HCT116 (cell line): ENCODE measurements at regions not wholly inside any gene's neighbourhood (a gene's known extent, or its start where the extent isn't known, plus 50 kb on each side); places are given as distances from the start of the nearest gene placed in this dataset.

Experiments
- ATAC-seq: fragments of 200-7000 bp; cut with Tn5 transposase; 2 replicates; pipeline ENCODE4 v1.9.1; 2020; ENCODE audit warnings: mild to moderate bottlenecking, moderate library complexity
- BruUV-seq: library from RNA; stranded (reverse); fragments of 400-500 nt; replicated peaks from 2 replicates; lab custom pipeline; 2021; lab: Mats Ljungman, UMichigan
- CTCF ChIA-PET: fragments of 300-600 bp; sonication (Branson Sonifier 250); formaldehyde crosslinking; loops from one replicate; lab custom pipeline; 2021; ENCODE audit warnings: antibody characterized with exemption; lab: Charles Lee
- POLR2A ChIA-PET: fragments of 300-600, 350-600 bp; sonication (Branson Sonifier 250); formaldehyde crosslinking; loops from one replicate; lab custom pipeline; 2021; ENCODE audit warnings: antibody characterized with exemption; lab: Charles Lee
- RAD21 ChIA-PET, 2 experiments: fragments of 300-600 bp; sonication (Branson Sonifier 250); formaldehyde crosslinking; loops; one replicate each; lab custom pipeline; 2023; ENCODE audit warnings: low total read pairs in 2 of 2; ENCODE audit not compliant: uncharacterized antibody in 2 of 2, unreplicated experiment in 2 of 2, low non-redundant PET in 1 of 2; lab: Charles Lee
- DNase-seq: peaks from one replicate; pipeline ENCODE4 v3.0.0-alpha.2; 2010; ENCODE audit warnings: low read depth, low spot score
- H2AFZ ChIP-seq: fragments of 200-600 bp; shearing (Covaris generic), sonication (generic); 2 replicates; pipeline ENCODE4 v1.6.1; 2017; ENCODE audit warnings: low read depth, mixed run types, mixed read lengths, antibody characterized with exemption, low read length; ENCODE audit not compliant: poor library complexity, severe bottlenecking
- H3K27ac ChIP-seq: 2 replicates; pipeline ENCODE4 v1.5.1; 2012; ENCODE audit warnings: low read depth, low read length
- H3K27me3 ChIP-seq: fragments of 200-600 bp; sonication (generic); 2 replicates; pipeline ENCODE4 v1.6.1; 2016; ENCODE audit warnings: mixed run types, low read length, mixed read lengths; ENCODE audit not compliant: insufficient read depth
- H3K36me3 ChIP-seq, 2 experiments: fragments of 200-500 bp in 1 of 2; fragments of 200-600 bp in 1 of 2; sonication (Bioruptor generic) in 1 of 2; sonication (generic) in 1 of 2; 2 replicates each; pipeline versions ENCODE4 v1.5.1 to v1.6.1; 2014 to 2016; ENCODE audit warnings: low read length in 2 of 2, inconsistent platforms in 1 of 2, mixed read lengths in 1 of 2, mixed run types in 1 of 2; ENCODE audit not compliant: insufficient read depth in 2 of 2, control insufficient read depth in 1 of 2
- H3K4me1 ChIP-seq, 2 experiments: fragments of 200-600 bp in 1 of 2; sonication (generic) in 1 of 2; 2 replicates each; pipeline versions ENCODE4 v1.5.1 to v1.6.1; 2012 to 2017; ENCODE audit warnings: low read length in 2 of 2, inconsistent platforms in 1 of 2, mild to moderate bottlenecking in 1 of 2, mixed read lengths in 1 of 2, mixed run types in 1 of 2, moderate library complexity in 1 of 2; ENCODE audit not compliant: insufficient read depth in 2 of 2, control insufficient read depth in 1 of 2
- H3K4me2 ChIP-seq: fragments of 200-600 bp; sonication (generic); 2 replicates; pipeline ENCODE4 v1.6.1; 2017; ENCODE audit warnings: mixed run types, low read length, mixed read lengths
- H3K4me3 ChIP-seq, 2 experiments: fragments of 200-600 bp in 1 of 2; sonication (generic) in 1 of 2; replicated peaks in 1 of 2; 2 replicates each; pipeline ENCODE4 v1.5.1; 2011 to 2016; ENCODE audit warnings: low read length in 2 of 2, control low read depth in 1 of 2, low read depth in 1 of 2, mild to moderate bottlenecking in 1 of 2, mixed read lengths in 1 of 2, mixed run types in 1 of 2
- H3K79me2 ChIP-seq: fragments of 200-600 bp; sonication (generic); 2 replicates; pipeline ENCODE4 v1.6.1; 2017; ENCODE audit warnings: mild to moderate bottlenecking, mixed run types, low read length, moderate library complexity, mixed read lengths; ENCODE audit not compliant: insufficient read depth
- H3K9ac ChIP-seq: fragments of 200-600 bp; sonication (generic); 2 replicates; pipeline ENCODE4 v1.6.1; 2016; ENCODE audit warnings: low read length, mixed read lengths
- H3K9me2 ChIP-seq: fragments of 200-600 bp; sonication (generic), shearing (Covaris generic); 2 replicates; pipeline ENCODE4 v1.6.1; 2017; ENCODE audit warnings: mixed run types, mild to moderate bottlenecking, moderate library complexity; ENCODE audit not compliant: insufficient read depth
- H3K9me3 ChIP-seq, 2 experiments: fragments of 200-500 bp in 1 of 2; fragments of 200-600 bp in 1 of 2; sonication (Bioruptor generic) in 1 of 2; sonication (generic) in 1 of 2; 2 replicates each; pipeline ENCODE4 v1.6.1; 2014 to 2017; ENCODE audit warnings: low read length in 2 of 2, mixed read lengths in 2 of 2, inconsistent platforms in 1 of 2, low read depth in 1 of 2, mild to moderate bottlenecking in 1 of 2, mixed run types in 1 of 2, moderate library complexity in 1 of 2; ENCODE audit not compliant: control insufficient read depth in 1 of 2, insufficient read depth in 1 of 2
- H4K20me1 ChIP-seq: fragments of 200-600 bp; sonication (generic), shearing (Covaris generic); 2 replicates; pipeline ENCODE4 v1.6.1; 2017; ENCODE audit warnings: mixed run types, mild to moderate bottlenecking, moderate library complexity; ENCODE audit not compliant: insufficient read depth
- CBX3 ChIP-seq: IDR thresholded peaks from 2 replicates; pipeline ENCODE4 v1.6.1; 2012; ENCODE audit warnings: low read depth
- CEBPB ChIP-seq: IDR thresholded peaks from 2 replicates; pipeline ENCODE4 v1.6.1; 2012; ENCODE audit warnings: low read depth
- EGR1 ChIP-seq: IDR thresholded peaks from 2 replicates; pipeline ENCODE4 v1.6.1; 2012; ENCODE audit warnings: low read depth
- EZH2 ChIP-seq: fragments of 200-600 bp; sonication (generic); IDR thresholded peaks from 2 replicates; pipeline ENCODE4 v1.6.1; 2017; ENCODE audit warnings: antibody characterized with exemption, mixed run types
- EZH2phosphoT487 ChIP-seq: fragments of 200-600 bp; IDR thresholded peaks from 2 replicates; pipeline ENCODE4 v1.6.1; 2018; ENCODE audit warnings: antibody characterized with exemption, borderline replicate concordance
- FOSL1 ChIP-seq: IDR thresholded peaks from 2 replicates; pipeline ENCODE4 v1.6.1; 2012; ENCODE audit warnings: low read depth
- JUND ChIP-seq: IDR thresholded peaks from 2 replicates; pipeline ENCODE4 v1.6.1; 2012
- POLR2A ChIP-seq: IDR thresholded peaks from 2 replicates; pipeline ENCODE4 v1.7.0; 2011; ENCODE audit warnings: borderline replicate concordance; ENCODE audit not compliant: insufficient read depth, insufficient read length; ENCODE audit errors: extremely low read depth
- RAD21 ChIP-seq: IDR thresholded peaks from 2 replicates; pipeline ENCODE4 v1.6.1; 2012; ENCODE audit warnings: low read depth, mild to moderate bottlenecking
- SIN3A ChIP-seq: IDR thresholded peaks from 2 replicates; pipeline ENCODE4 v1.6.1; 2012; ENCODE audit warnings: low read depth
- SP1 ChIP-seq: IDR thresholded peaks from 2 replicates; pipeline ENCODE4 v1.6.1; 2012; ENCODE audit warnings: low read depth
- SRF ChIP-seq: IDR thresholded peaks from 2 replicates; pipeline ENCODE4 v1.6.1; 2012; ENCODE audit warnings: low read depth
- TCF7L2 ChIP-seq: IDR thresholded peaks from 2 replicates; pipeline ENCODE4 v1.7.0; 2011; ENCODE audit warnings: borderline replicate concordance, inconsistent platforms; ENCODE audit not compliant: insufficient read depth, insufficient read length; ENCODE audit errors: extremely low read depth
- YY1 ChIP-seq: IDR thresholded peaks from 2 replicates; pipeline ENCODE4 v1.6.1; 2011; ENCODE audit warnings: low read length, low read depth, moderate library complexity, mild to moderate bottlenecking; ENCODE audit not compliant: insufficient replicate concordance; ENCODE audit errors: extremely low read depth
- ZNF274 ChIP-seq: fragments of 200-500 bp; sonication (Bioruptor generic); IDR thresholded peaks from 2 replicates; pipeline ENCODE4 v1.6.1; 2014; ENCODE audit warnings: mild to moderate bottlenecking, low read depth, low read length, inconsistent platforms
- intact Hi-C: fragments of 100-400 bp; cut with micrococcal nuclease; formaldehyde crosslinking; loops from 2 replicates; pipeline ENCODE4 v1.10.0; 2022
- TF ChIP-seq, protein P1 (sequence below), 3 experiments: fragments of 200-600 bp in 1 of 3; sonication (generic) in 1 of 3; IDR thresholded peaks in 2 of 3; conservative IDR thresholded peaks in 1 of 3; 2 replicates each; pipeline ENCODE4 v1.5.1; 2012 to 2017; ENCODE audit warnings: low read depth in 2 of 3, low read length in 2 of 3, antibody characterized with exemption in 1 of 3, borderline replicate concordance in 1 of 3, control low read depth in 1 of 3, mild to moderate bottlenecking in 1 of 3, mixed read lengths in 1 of 3, mixed run types in 1 of 3, moderate library complexity in 1 of 3; ENCODE audit not compliant: insufficient read depth in 1 of 3
- TF ChIP-seq, protein P2 (sequence below): IDR thresholded peaks from 2 replicates; pipeline ENCODE4 v1.6.1; 2011; ENCODE audit warnings: mild to moderate bottlenecking, low read length, moderate library complexity; ENCODE audit not compliant: insufficient replicate concordance; ENCODE audit errors: extremely low read depth
- TF ChIP-seq, protein P3 (sequence below): IDR thresholded peaks from 2 replicates; pipeline ENCODE4 v1.6.1; 2012
- TF ChIP-seq, protein P4 (sequence below): IDR thresholded peaks from 2 replicates; pipeline ENCODE4 v1.6.1; 2012

DNA sequence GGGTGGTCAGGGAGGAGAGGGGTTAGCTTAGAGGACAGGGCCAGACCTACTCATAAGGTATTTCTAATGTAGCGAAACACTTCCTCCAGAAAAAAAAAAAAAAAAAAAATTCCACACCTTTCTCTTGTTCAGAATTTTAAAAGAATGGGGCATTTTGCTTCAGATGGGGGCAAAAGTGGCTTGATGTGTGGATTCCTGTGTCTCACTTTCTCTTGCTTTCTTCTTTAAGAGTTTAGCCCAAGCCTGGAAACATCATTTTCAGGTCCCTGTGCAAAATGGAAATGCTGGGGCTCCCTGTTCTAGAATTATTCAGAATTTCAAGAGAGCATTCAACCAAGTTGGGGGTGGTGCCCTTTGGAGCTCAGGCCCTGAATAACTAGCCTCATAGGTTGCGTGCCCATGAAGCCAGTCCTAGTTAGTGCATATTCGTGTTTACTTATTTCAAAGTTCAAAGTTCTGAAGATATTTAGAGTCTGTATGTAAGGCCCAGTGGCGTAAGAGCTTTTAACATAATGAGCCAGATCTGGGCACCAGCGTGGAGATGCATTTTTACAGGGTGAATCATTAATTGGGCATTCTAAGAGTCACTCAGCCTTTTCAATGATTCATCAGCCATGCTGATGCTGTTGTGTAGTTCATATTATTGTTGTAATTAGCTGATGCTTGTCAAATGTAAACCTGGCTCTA, 104.5 kb downstream of the RPLP1 start:
- Histone ChIP-seq H3K27me3 (no peaks in the 10 kb centered on the region), H4K20me1 (no peaks in the 10 kb centered on the region), H3K4me3 (peak overlapping the region in 1 of 2 experiments; percentile 5; a peak in 2 of 4 replicates), H3K4me2 (peak overlapping the region; percentile 66), H3K9me3 (peaks cover 0 to under 1% of the 10 kb centered on the region in 2 experiments; a peak in 1 of 4 replicates), H3K27ac (no peak overlapping the region), H3K9me2 (no peaks in the 10 kb centered on the region), H3K9ac (peak overlapping the region; percentile 23; the same call in 1 of the 2 replicates), H3K36me3 (no peaks in the 10 kb centered on the region), H2AFZ (peak overlapping the region; percentile 67), H3K4me1 (peaks cover 7 to 23% of the 10 kb centered on the region in 2 experiments), H3K79me2 (no peaks in the 10 kb centered on the region)
- ATAC-seq: peak; percentile 91
- no TSS peak for BruUV-seq
- ChIA-PET CTCF (interaction anchor here (1.3 kb wide), 1 partner anchor 15 kb away, joined by 3 read pairs; no protein-coding TSS in a partner anchor), POLR2A (interaction anchor here (0.7 to 1.7 kb wide), 2 partner anchors 9 to 245 kb away, joined by 3 to 4 read pairs; no protein-coding TSS in a partner anchor), RAD21 (interaction anchor here in 1 of 2 experiments (0.7 kb wide), 1 partner anchor 429 kb away, joined by 4 read pairs; no protein-coding TSS in a partner anchor)
- intact Hi-C loops: no loop called here
- peak; percentile 55 for DNase-seq
- TF ChIP-seq SRF (no peak), RAD21 (no peak; the same call in 1 of the 2 replicates), TCF7L2 (no peak), POLR2A (no peak), CBX3 (no peak), JUND (peak; percentile 89), SP1 (peak; percentile 32; the same call in 1 of the 2 replicates), EGR1 (no peak), SIN3A (no peak), EZH2phosphoT487 (no peak), FOSL1 (peak; percentile 83), YY1 (no peak), EZH2 (no peak), ZNF274 (no peak), CEBPB (peak; percentile 59; the same call in 1 of the 2 replicates)
- TF ChIP-seq, protein P1, sequence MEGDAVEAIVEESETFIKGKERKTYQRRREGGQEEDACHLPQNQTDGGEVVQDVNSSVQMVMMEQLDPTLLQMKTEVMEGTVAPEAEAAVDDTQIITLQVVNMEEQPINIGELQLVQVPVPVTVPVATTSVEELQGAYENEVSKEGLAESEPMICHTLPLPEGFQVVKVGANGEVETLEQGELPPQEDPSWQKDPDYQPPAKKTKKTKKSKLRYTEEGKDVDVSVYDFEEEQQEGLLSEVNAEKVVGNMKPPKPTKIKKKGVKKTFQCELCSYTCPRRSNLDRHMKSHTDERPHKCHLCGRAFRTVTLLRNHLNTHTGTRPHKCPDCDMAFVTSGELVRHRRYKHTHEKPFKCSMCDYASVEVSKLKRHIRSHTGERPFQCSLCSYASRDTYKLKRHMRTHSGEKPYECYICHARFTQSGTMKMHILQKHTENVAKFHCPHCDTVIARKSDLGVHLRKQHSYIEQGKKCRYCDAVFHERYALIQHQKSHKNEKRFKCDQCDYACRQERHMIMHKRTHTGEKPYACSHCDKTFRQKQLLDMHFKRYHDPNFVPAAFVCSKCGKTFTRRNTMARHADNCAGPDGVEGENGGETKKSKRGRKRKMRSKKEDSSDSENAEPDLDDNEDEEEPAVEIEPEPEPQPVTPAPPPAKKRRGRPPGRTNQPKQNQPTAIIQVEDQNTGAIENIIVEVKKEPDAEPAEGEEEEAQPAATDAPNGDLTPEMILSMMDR (IDR thresholded peaks at IDR 0.05 in 2 of 3, conservative IDR thresholded peaks at IDR 0.05 in 1 of 3; ENCODE audit: borderline replicate concordance in 1 of 3, insufficient read depth in 1 of 3, low read depth in 2 of 3, low read length in 2 of 3): no peak
- TF ChIP-seq, protein P2, sequence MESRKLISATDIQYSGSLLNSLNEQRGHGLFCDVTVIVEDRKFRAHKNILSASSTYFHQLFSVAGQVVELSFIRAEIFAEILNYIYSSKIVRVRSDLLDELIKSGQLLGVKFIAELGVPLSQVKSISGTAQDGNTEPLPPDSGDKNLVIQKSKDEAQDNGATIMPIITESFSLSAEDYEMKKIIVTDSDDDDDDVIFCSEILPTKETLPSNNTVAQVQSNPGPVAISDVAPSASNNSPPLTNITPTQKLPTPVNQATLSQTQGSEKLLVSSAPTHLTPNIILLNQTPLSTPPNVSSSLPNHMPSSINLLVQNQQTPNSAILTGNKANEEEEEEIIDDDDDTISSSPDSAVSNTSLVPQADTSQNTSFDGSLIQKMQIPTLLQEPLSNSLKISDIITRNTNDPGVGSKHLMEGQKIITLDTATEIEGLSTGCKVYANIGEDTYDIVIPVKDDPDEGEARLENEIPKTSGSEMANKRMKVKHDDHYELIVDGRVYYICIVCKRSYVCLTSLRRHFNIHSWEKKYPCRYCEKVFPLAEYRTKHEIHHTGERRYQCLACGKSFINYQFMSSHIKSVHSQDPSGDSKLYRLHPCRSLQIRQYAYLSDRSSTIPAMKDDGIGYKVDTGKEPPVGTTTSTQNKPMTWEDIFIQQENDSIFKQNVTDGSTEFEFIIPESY: no peak
- TF ChIP-seq, protein P3, sequence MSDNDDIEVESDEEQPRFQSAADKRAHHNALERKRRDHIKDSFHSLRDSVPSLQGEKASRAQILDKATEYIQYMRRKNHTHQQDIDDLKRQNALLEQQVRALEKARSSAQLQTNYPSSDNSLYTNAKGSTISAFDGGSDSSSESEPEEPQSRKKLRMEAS: 0 out of 2 replicates have a peak, but pooled peaks have one; percentile 24
- TF ChIP-seq, protein P4, sequence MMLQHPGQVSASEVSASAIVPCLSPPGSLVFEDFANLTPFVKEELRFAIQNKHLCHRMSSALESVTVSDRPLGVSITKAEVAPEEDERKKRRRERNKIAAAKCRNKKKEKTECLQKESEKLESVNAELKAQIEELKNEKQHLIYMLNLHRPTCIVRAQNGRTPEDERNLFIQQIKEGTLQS: 0 out of 2 replicates have a peak, but pooled peaks have one; percentile 18
